Ishikawa (cell line): ENCODE measurements at regions not wholly inside any gene's neighbourhood (a gene's known extent, or its start where the extent isn't known, plus 50 kb on each side); places are given as distances from the start of the nearest gene placed in this dataset.

Experiments used
- CREB1 ChIP-seq: IDR thresholded peaks from 2 replicates; pipeline ENCODE4 v1.6.1; 2012; ENCODE audit warnings: low read depth
- TAF1 ChIP-seq: IDR thresholded peaks from 2 replicates; pipeline ENCODE4 v1.6.1; 2012; ENCODE audit warnings: low read depth, mild to moderate bottlenecking
- YY1 ChIP-seq: IDR thresholded peaks from 2 replicates; pipeline ENCODE4 v1.6.1; 2012; ENCODE audit warnings: low read depth

DNA sequence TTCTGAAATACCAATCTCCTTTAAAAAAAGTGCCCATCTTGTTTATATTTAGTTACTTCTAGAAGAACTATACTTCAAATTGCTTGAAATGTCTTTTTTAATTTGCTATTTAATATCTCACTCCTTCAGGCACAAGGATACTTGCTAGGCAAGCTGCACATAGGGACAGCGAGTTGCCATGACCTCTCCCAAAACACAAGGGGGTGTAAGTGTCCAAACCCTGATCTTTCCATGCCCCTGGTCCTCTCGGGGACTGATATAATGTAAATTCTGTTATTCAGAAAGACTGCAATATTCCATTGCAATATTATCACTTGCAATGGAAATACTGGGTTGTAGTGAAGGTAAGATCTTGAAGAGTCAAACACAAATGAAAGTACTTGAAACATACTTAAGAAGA lies 480.4 kb downstream of the CETN3 start:
- TF ChIP-seq YY1: no peak
- TF ChIP-seq CREB1: no peak
- no peak for TF ChIP-seq TAF1
